Right lobe of liver (tissue), 6 donors: ENCODE measurements at regions not wholly inside any gene's neighbourhood (a gene's known extent, or its start where the extent isn't known, plus 50 kb on each side); places are given as distances from the start of the nearest gene placed in this dataset.
"Not testable (repeated sequence)": the region's sequence is repeated elsewhere in the genome, so short reads cannot be mapped to it uniquely, and the experiment has no call there.

Source experiments
- ATAC-seq, 4 donors: fragments of 200-7000 bp; cut with Tn5 transposase; one replicate each; pipeline ENCODE4 v1.9.1; 2020; ENCODE audit warnings: mild to moderate bottlenecking in 4 of 4, moderate library complexity in 4 of 4
- DNase-seq, 3 donors: peaks; one replicate each; pipeline ENCODE4 v3.0.0-alpha.2; 2020
- H3K27ac ChIP-seq, 3 donors: fragments of 200-600 bp; one replicate each; pipeline ENCODE4 v1.8.0; 2022
- H3K27me3 ChIP-seq, 2 donors: fragments of 200-600 bp; one replicate each; pipeline ENCODE4 v1.8.0; 2022
- H3K36me3 ChIP-seq, 4 donors: fragments of 200-600 bp; sonication (generic) in 1 of 4; one replicate each; pipeline versions ENCODE4 v1.5.1 to v1.8.0; 2017 to 2022; ENCODE audit warnings: control low read depth in 1 of 4
- H3K4me1 ChIP-seq, 4 donors: fragments of 200-600 bp; sonication (generic) in 1 of 4; one replicate each; pipeline versions ENCODE4 v1.5.1 to v1.8.0; 2017 to 2022; ENCODE audit warnings: control low read depth in 1 of 4
- H3K4me3 ChIP-seq, 3 donors: fragments of 200-600 bp; one replicate each; pipeline ENCODE4 v1.8.0; 2022
- H3K9me3 ChIP-seq, 4 donors: fragments of 200-600 bp; sonication (generic) in 1 of 4; one replicate each; pipeline versions ENCODE4 v1.5.1 to v1.8.0; 2017 to 2022; ENCODE audit warnings: control low read depth in 1 of 4
- POLR2A ChIP-seq: fragments of 450-650 bp; IDR thresholded peaks from one replicate; pipeline ENCODE4 v1.6.1; 2017; ENCODE audit warnings: antibody characterized with exemption, mild to moderate bottlenecking
- WGBS: methylation state at CpG from one replicate; pipeline ENCODE4 v1.1.6; 2018; ENCODE audit warnings: low coverage, low lambda C conversion rate; ENCODE audit not compliant: insufficient coverage; ENCODE audit errors: missing lambda C conversion rate; 5-methylcytosine and 5-hydroxymethylcytosine counted together
- intact Hi-C, 2 donors: fragments of 100-400 bp; cut with DNase I; formaldehyde crosslinking; loops; one replicate each; pipeline versions ENCODE4 v1.11.2 to v1.14.1; 2022
- TF ChIP-seq, protein P1 (sequence below), 4 donors: fragments of 200-600 bp in 3 of 4; fragments of 450-650 bp in 1 of 4; IDR thresholded peaks; one replicate each; pipeline versions ENCODE4 v1.5.1 to v1.8.0; 2016 to 2022; ENCODE audit warnings: antibody characterized with exemption in 4 of 4, mild to moderate bottlenecking in 2 of 4
- donor health status: DM: no; HTN: yes; CAD: no.
- donor health status: DM: no; HTN: no; CAD: no.
- donor health status: DM: no; HTN: no; CAD: no.
- donor health status: DM: no; HTN: yes; CAD: no.
- donor health status: DM: no; HTN: yes; CAD: no.

DNA sequence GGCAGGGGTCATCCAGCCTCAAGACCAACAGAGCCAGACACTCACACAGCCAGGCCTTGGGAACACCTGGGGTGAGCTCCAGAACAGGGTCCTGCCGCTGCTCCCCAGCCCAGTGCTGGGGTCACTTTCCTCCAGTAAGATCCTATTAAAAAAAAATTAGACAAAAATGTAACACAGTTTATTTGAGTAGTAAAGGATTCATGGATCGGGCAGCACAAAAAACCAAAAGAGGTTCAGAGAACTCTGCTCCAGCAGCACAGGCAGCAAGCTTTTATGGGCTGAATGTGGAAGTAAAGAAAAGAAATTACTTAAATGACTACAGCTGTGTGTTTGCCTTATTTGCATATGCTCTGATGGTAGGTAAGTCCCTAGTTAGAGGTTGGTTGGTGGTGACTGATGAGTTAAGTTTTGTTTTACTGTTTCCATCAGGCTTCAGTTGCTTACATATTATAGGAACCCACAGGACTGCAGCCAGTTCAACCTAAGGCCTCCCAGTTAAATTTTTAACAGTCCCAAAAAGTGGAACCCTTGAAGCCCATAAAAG, 80.5 kb upstream of the FGFR2 start:
- DNase-seq (no peak), ATAC-seq (no peak)
- Histone ChIP-seq H3K36me3 (no peaks in the 10 kb centered on the region), H3K27ac (no peak overlapping the region), H3K27me3 (no peaks in the 10 kb centered on the region), H3K4me3 (no peak overlapping the region), H3K9me3 (no peaks in the 10 kb centered on the region), H3K4me1 (no peaks in the 10 kb centered on the region)
- TF ChIP-seq, protein P1, sequence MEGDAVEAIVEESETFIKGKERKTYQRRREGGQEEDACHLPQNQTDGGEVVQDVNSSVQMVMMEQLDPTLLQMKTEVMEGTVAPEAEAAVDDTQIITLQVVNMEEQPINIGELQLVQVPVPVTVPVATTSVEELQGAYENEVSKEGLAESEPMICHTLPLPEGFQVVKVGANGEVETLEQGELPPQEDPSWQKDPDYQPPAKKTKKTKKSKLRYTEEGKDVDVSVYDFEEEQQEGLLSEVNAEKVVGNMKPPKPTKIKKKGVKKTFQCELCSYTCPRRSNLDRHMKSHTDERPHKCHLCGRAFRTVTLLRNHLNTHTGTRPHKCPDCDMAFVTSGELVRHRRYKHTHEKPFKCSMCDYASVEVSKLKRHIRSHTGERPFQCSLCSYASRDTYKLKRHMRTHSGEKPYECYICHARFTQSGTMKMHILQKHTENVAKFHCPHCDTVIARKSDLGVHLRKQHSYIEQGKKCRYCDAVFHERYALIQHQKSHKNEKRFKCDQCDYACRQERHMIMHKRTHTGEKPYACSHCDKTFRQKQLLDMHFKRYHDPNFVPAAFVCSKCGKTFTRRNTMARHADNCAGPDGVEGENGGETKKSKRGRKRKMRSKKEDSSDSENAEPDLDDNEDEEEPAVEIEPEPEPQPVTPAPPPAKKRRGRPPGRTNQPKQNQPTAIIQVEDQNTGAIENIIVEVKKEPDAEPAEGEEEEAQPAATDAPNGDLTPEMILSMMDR (IDR thresholded peaks at IDR 0.05) = no peak
- no peak for TF ChIP-seq POLR2A
- WGBS = 85% methylated on average over 2 of the region's 2 CpGs
- intact Hi-C loops = no loop called here

DNA sequence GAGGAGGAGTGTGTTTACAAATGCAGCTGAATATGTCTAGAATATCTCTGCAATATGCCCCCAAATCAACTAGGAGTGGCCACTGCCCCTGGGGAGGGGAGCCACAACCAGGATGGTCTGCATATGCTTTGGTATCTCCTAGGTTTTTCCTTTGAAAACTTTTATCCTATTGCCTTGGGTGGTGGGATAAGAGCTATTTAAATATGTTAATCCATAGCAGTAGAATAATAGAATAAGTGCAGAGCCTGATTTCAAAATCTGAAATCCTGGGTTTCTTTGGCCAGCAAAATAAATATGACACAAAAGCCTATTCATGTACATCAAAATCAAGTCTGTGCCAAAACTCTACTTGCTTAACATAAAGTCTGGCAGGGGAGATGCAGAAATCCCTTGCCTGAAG, 79.6 kb upstream of the FGFR2 start:
- H3K27ac ChIP-seq = no peak overlapping the region
- H3K4me1 ChIP-seq = no peaks in the 10 kb centered on the region
- no peak for ATAC-seq
- no peaks in the 10 kb centered on the region for H3K36me3 ChIP-seq
- no peaks in the 10 kb centered on the region for H3K27me3 ChIP-seq
- no peaks in the 10 kb centered on the region for H3K9me3 ChIP-seq
- no peak for DNase-seq
- TF ChIP-seq, protein P1 (IDR thresholded peaks at IDR 0.05) = no peak
- no peak for TF ChIP-seq POLR2A
- intact Hi-C loops = no loop called here
- H3K4me3 ChIP-seq = no peak overlapping the region

DNA sequence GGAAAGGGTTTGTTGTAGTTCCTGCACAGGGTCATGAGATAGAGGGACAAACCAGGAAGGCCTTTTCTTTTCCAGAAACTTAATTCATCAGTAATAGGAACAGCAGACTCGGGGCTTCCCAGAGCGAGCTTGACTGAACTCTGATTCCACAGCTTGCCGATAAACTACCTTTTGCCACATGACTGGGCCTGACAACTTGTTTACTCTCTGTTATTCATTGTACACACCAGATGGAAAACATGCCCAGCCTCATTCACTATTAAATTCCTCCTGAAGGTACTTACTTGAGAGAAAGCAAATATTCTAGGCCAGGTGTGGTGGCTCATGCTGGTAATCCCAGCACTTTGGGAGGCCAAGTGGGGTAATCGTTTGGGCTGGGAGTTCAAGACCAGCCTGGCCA, 77.1 kb upstream of the FGFR2 start:
- H3K4me3 ChIP-seq = no peak overlapping the region
- no peaks in the 10 kb centered on the region for H3K4me1 ChIP-seq
- WGBS = 33% methylated on average over 3 of the region's 4 CpGs
- TF ChIP-seq, protein P1 (IDR thresholded peaks at IDR 0.05) = no peak
- DNase-seq (peak in 1 of 3 donors; percentile 33), ATAC-seq (peak in 2 of 4 donors; percentile 24 to 95)
- H3K27ac ChIP-seq = no peak overlapping the region
- no peaks in the 10 kb centered on the region for H3K9me3 ChIP-seq
- intact Hi-C loops = no loop called here
- no peaks in the 10 kb centered on the region for H3K36me3 ChIP-seq
- no peaks in the 10 kb centered on the region for H3K27me3 ChIP-seq

- TF ChIP-seq POLR2A = no peak
- TF ChIP-seq, protein P1 (IDR thresholded peaks at IDR 0.05) = no peak
- WGBS = 72% methylated on average over 4 of the region's 4 CpGs
- no peaks in the 10 kb centered on the region for H3K27me3 ChIP-seq
- H3K27ac ChIP-seq = no peak overlapping the region
- DNase-seq (no peak), ATAC-seq (no peak)
- no peak overlapping the region for H3K4me3 ChIP-seq
- intact Hi-C loops = no loop called here
- no peaks in the 10 kb centered on the region for H3K36me3 ChIP-seq
- no peaks in the 10 kb centered on the region for H3K4me1 ChIP-seq
- no peaks in the 10 kb centered on the region for H3K9me3 ChIP-seq
Observed at GRCh38 chr10:121674885-121675284, 76.6 kb upstream of the FGFR2 start.

GRCh38 chr10:121672733-121673132, 74.5 kb upstream of the FGFR2 start:
- H3K27ac ChIP-seq = no peak overlapping the region
- WGBS = 75% methylated on average over 4 of the region's 9 CpGs
- no peaks in the 10 kb centered on the region for H3K9me3 ChIP-seq
- no peak for ATAC-seq
- no peaks in the 10 kb centered on the region for H3K4me1 ChIP-seq
- H3K27me3 ChIP-seq = no peaks in the 10 kb centered on the region
- intact Hi-C loops = no loop called here
- no peak for DNase-seq
- TF ChIP-seq, protein P1 (IDR thresholded peaks at IDR 0.05) = no peak
- TF ChIP-seq POLR2A = no peak
- no peak overlapping the region for H3K4me3 ChIP-seq
- no peaks in the 10 kb centered on the region for H3K36me3 ChIP-seq

DNA sequence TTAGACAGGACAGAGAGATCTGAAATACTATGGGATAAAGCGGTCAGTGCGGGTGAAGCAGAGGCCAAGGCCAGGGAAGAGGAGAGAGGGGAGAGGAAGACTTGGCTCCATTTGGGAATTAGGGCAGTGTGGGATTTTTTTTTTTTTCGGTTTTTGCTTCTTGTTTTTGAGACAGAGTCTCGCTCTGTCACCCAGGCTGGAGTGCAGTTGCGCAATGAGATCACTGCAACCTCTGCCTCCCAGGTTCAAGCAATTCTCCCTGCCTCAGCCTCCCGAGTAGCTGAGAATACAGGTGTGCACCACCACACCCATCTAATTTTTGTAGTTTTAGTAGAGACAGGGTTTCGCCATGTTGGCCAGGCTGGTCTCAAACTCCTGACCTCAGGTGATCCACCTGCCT, 71.6 kb upstream of the FGFR2 start:
- H3K27me3 ChIP-seq, H3K4me1 ChIP-seq, H3K27ac ChIP-seq, ATAC-seq, H3K4me3 ChIP-seq, DNase-seq, H3K9me3 ChIP-seq, intact Hi-C loops, H3K36me3 ChIP-seq: not testable (repeated sequence)
- WGBS = 76% methylated on average over 6 of the region's 7 CpGs
